ENCODE measurements at regions not wholly inside any gene's neighbourhood (a gene's known extent, or its start where the extent isn't known, plus 50 kb on each side); places are given as distances from the start of the nearest gene placed in this dataset.

- no peaks in the 10 kb centered on the region for H3K36me3 ChIP-seq (ENCODE audit: control insufficient read depth, insufficient read depth, low read length)
- no peak overlapping the region for H3K27ac ChIP-seq (ENCODE audit: low read length)
- no peaks in the 10 kb centered on the region for H3K9me3 ChIP-seq (ENCODE audit: control insufficient read depth, insufficient read depth, low read length)
- H3K27me3 ChIP-seq (ENCODE audit: control insufficient read depth, insufficient read depth, low read length), result no peaks in the 10 kb centered on the region
- H3K4me3 ChIP-seq (ENCODE audit: low read length), result no peak overlapping the region
- no peaks in the 10 kb centered on the region for H3K4me1 ChIP-seq (ENCODE audit: control insufficient read depth, insufficient read depth, low read length)
- no peak for DNase-seq (ENCODE audit: low read depth, low spot score)
- no CpG with 5 or more reads among the region's 1 CpG for WGBS (ENCODE audit: insufficient coverage, insufficient read length)
Observed at GRCh38 chr2:75287624-75288316, 88.5 kb upstream of the TACR1 start.

- DNase-seq (ENCODE audit: low read depth, low spot score), result no peak
Observed at GRCh38 chr2:75284345-75284744, 85.0 kb upstream of the TACR1 start.

GRCh38 chr2:75278821-75279379 is 79.6 kb upstream of the TACR1 start:
- H3K9me3 ChIP-seq (ENCODE audit: control insufficient read depth, insufficient read depth, low read length), result no peaks in the 10 kb centered on the region
- no peaks in the 10 kb centered on the region for H3K36me3 ChIP-seq (ENCODE audit: control insufficient read depth, insufficient read depth, low read length)
- no peaks in the 10 kb centered on the region for H3K27me3 ChIP-seq (ENCODE audit: control insufficient read depth, insufficient read depth, low read length)
- no peak overlapping the region for H3K4me3 ChIP-seq (ENCODE audit: low read length)
- 0 out of 2 replicates have a peak, but pooled peaks cover 2% of the 10 kb centered on the region for H3K4me1 ChIP-seq (ENCODE audit: control insufficient read depth, insufficient read depth, low read length)
- no peak overlapping the region for H3K27ac ChIP-seq (ENCODE audit: low read length)
- WGBS (ENCODE audit: insufficient coverage, insufficient read length), result no CpG with 5 or more reads among the region's 5 CpGs
- no peak for DNase-seq (ENCODE audit: low read depth, low spot score)

More at GRCh38 chr2:75284345-75284744, 85.0 kb upstream of the TACR1 start:
- WGBS (ENCODE audit: insufficient coverage, insufficient read length), result no CpG with 5 or more reads among the region's 2 CpGs
- H3K36me3 ChIP-seq (ENCODE audit: control insufficient read depth, insufficient read depth, low read length), result no peaks in the 10 kb centered on the region
- H3K27me3 ChIP-seq (ENCODE audit: control insufficient read depth, insufficient read depth, low read length), result no peaks in the 10 kb centered on the region
- no peak overlapping the region for H3K4me3 ChIP-seq (ENCODE audit: low read length)
- H3K9me3 ChIP-seq (ENCODE audit: control insufficient read depth, insufficient read depth, low read length), result no peaks in the 10 kb centered on the region
- no peak overlapping the region for H3K27ac ChIP-seq (ENCODE audit: low read length)
- no peaks in the 10 kb centered on the region for H3K4me1 ChIP-seq (ENCODE audit: control insufficient read depth, insufficient read depth, low read length)

- H3K4me3 ChIP-seq (ENCODE audit: low read length), result no peak overlapping the region
- no peak for DNase-seq (ENCODE audit: low read depth, low spot score)
- H3K27me3 ChIP-seq (ENCODE audit: control insufficient read depth, insufficient read depth, low read length), result no peaks in the 10 kb centered on the region
- H3K36me3 ChIP-seq (ENCODE audit: control insufficient read depth, insufficient read depth, low read length), result no peaks in the 10 kb centered on the region
- no CpG with 5 or more reads among the region's 3 CpGs for WGBS (ENCODE audit: insufficient coverage, insufficient read length)
- H3K27ac ChIP-seq (ENCODE audit: low read length), result no peak overlapping the region
- H3K4me1 ChIP-seq (ENCODE audit: control insufficient read depth, insufficient read depth, low read length), result 0 out of 2 replicates have a peak, but pooled peaks cover 2% of the 10 kb centered on the region
- no peaks in the 10 kb centered on the region for H3K9me3 ChIP-seq (ENCODE audit: control insufficient read depth, insufficient read depth, low read length)
Observed at GRCh38 chr2:75278314-75278713, 79.0 kb upstream of the TACR1 start.

- Histone ChIP-seq H3K27ac (ENCODE audit: low read length) (no peak overlapping the region), H3K9me3 (ENCODE audit: control insufficient read depth, insufficient read depth, low read length) (no peaks in the 10 kb centered on the region), H3K36me3 (ENCODE audit: control insufficient read depth, insufficient read depth, low read length) (no peaks in the 10 kb centered on the region), H3K4me1 (ENCODE audit: control insufficient read depth, insufficient read depth, low read length) (0 out of 2 replicates have a peak, but pooled peaks cover 2% of the 10 kb centered on the region), H3K4me3 (ENCODE audit: low read length) (no peak overlapping the region), H3K27me3 (ENCODE audit: control insufficient read depth, insufficient read depth, low read length) (no peaks in the 10 kb centered on the region)
- DNase-seq (ENCODE audit: low read depth, low spot score), result no peak
Observed at GRCh38 chr2:75277111-75277510, 77.8 kb upstream of the TACR1 start.

GRCh38 chr2:75276093-75277029 is 77.0 kb upstream of the TACR1 start:
- Histone ChIP-seq H3K9me3 (ENCODE audit: control insufficient read depth, insufficient read depth, low read length) (no peaks in the 10 kb centered on the region), H3K36me3 (ENCODE audit: control insufficient read depth, insufficient read depth, low read length) (no peaks in the 10 kb centered on the region), H3K4me1 (ENCODE audit: control insufficient read depth, insufficient read depth, low read length) (0 out of 2 replicates have a peak, but pooled peaks cover 2% of the 10 kb centered on the region), H3K27me3 (ENCODE audit: control insufficient read depth, insufficient read depth, low read length) (no peaks in the 10 kb centered on the region), H3K4me3 (ENCODE audit: low read length) (no peak overlapping the region), H3K27ac (ENCODE audit: low read length) (no peak overlapping the region)
- WGBS (ENCODE audit: insufficient coverage, insufficient read length), result no CpG with 5 or more reads among the region's 8 CpGs
- DNase-seq (ENCODE audit: low read depth, low spot score), result no peak

- no peak overlapping the region for H3K27ac ChIP-seq (ENCODE audit: low read length)
- no peak for DNase-seq (ENCODE audit: low read depth, low spot score)
- H3K4me3 ChIP-seq (ENCODE audit: low read length), result no peak overlapping the region
- 0 out of 2 replicates have a peak, but pooled peaks cover 2% of the 10 kb centered on the region for H3K4me1 ChIP-seq (ENCODE audit: control insufficient read depth, insufficient read depth, low read length)
- WGBS (ENCODE audit: insufficient coverage, insufficient read length), result no CpG with 5 or more reads among the region's 1 CpG
- no peaks in the 10 kb centered on the region for H3K27me3 ChIP-seq (ENCODE audit: control insufficient read depth, insufficient read depth, low read length)
- H3K36me3 ChIP-seq (ENCODE audit: control insufficient read depth, insufficient read depth, low read length), result no peaks in the 10 kb centered on the region
- H3K9me3 ChIP-seq (ENCODE audit: control insufficient read depth, insufficient read depth, low read length), result no peaks in the 10 kb centered on the region
Observed at GRCh38 chr2:75274936-75275335, 75.6 kb upstream of the TACR1 start.

- Histone ChIP-seq H3K9me3 (ENCODE audit: control insufficient read depth, insufficient read depth, low read length) (no peaks in the 10 kb centered on the region), H3K27ac (ENCODE audit: low read length) (no peak overlapping the region), H3K4me3 (ENCODE audit: low read length) (no peak overlapping the region), H3K36me3 (ENCODE audit: control insufficient read depth, insufficient read depth, low read length) (no peaks in the 10 kb centered on the region), H3K4me1 (ENCODE audit: control insufficient read depth, insufficient read depth, low read length) (no peaks in the 10 kb centered on the region), H3K27me3 (ENCODE audit: control insufficient read depth, insufficient read depth, low read length) (no peaks in the 10 kb centered on the region)
- DNase-seq (ENCODE audit: low read depth, low spot score), result no peak
- no CpG with 5 or more reads among the region's 4 CpGs for WGBS (ENCODE audit: insufficient coverage, insufficient read length)
Observed at GRCh38 chr2:75268112-75268511, 68.8 kb upstream of the TACR1 start.

GRCh38 chr2:75261923-75262322 is 62.6 kb upstream of the TACR1 start:
- no peaks in the 10 kb centered on the region for H3K27me3 ChIP-seq (ENCODE audit: control insufficient read depth, insufficient read depth, low read length)
- DNase-seq (ENCODE audit: low read depth, low spot score), result no peak
- H3K36me3 ChIP-seq (ENCODE audit: control insufficient read depth, insufficient read depth, low read length), result no peaks in the 10 kb centered on the region
- no peak overlapping the region for H3K27ac ChIP-seq (ENCODE audit: low read length)
- no peaks in the 10 kb centered on the region for H3K9me3 ChIP-seq (ENCODE audit: control insufficient read depth, insufficient read depth, low read length)
- no peak overlapping the region for H3K4me3 ChIP-seq (ENCODE audit: low read length)
- no peaks in the 10 kb centered on the region for H3K4me1 ChIP-seq (ENCODE audit: control insufficient read depth, insufficient read depth, low read length)

- no peak overlapping the region for H3K4me3 ChIP-seq (ENCODE audit: low read length)
- DNase-seq (ENCODE audit: low read depth, low spot score), result no peak
Observed at GRCh38 chr2:75260946-75261345, 61.6 kb upstream of the TACR1 start.

More at GRCh38 chr2:75260946-75261345, 61.6 kb upstream of the TACR1 start:
- Histone ChIP-seq H3K27ac (ENCODE audit: low read length) (no peak overlapping the region), H3K4me1 (ENCODE audit: control insufficient read depth, insufficient read depth, low read length) (no peaks in the 10 kb centered on the region), H3K27me3 (ENCODE audit: control insufficient read depth, insufficient read depth, low read length) (no peaks in the 10 kb centered on the region), H3K36me3 (ENCODE audit: control insufficient read depth, insufficient read depth, low read length) (no peaks in the 10 kb centered on the region), H3K9me3 (ENCODE audit: control insufficient read depth, insufficient read depth, low read length) (no peaks in the 10 kb centered on the region)

Data from iPS DF 6.9 (cell line).